HS-5 (cell line): ENCODE measurements at regions not wholly inside any gene's neighbourhood (a gene's known extent, or its start where the extent isn't known, plus 50 kb on each side); places are given as distances from the start of the nearest gene placed in this dataset.
"Not testable (repeated sequence)": the region's sequence is repeated elsewhere in the genome, so short reads cannot be mapped to it uniquely, and the experiment has no call there.

Experiments used
- DNase-seq: peaks from one replicate; pipeline ENCODE4 v3.0.0-alpha.2; 2012; ENCODE audit warnings: low read depth

DNA sequence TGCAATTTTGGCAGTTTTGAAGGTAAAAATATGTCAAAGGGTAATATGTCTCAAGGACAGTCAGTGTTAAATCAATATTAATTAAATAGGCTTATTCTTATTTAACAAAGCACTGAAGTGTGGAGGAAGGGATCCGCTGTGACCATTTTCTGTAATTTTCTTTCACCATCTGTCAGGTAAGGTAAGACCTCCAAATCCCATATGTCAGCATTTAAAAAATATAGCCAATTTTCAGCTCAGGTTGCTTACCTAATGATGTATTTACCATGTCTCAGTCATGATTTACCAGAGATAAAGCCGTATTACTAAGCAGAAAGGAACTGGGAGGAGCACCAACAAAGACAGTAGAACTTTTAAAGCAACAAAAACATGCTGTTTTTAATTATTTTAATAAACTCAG, 683.9 kb downstream of the CCSER2 start:
- DNase-seq: no peak

GRCh38 chr10:85026878-85027467, 698.6 kb downstream of the CCSER2 start:
- DNase-seq: no peak

GRCh38 chr10:85032981-85033380, 704.6 kb downstream of the CCSER2 start:
- DNase-seq: no peak

- DNase-seq: no peak
These were observed 708.3 kb downstream of the CCSER2 start for GRCh38 chr10:85036661-85037060.

GRCh38 chr10:85039311-85039710, 710.9 kb downstream of the CCSER2 start:
- no peak for DNase-seq

DNA sequence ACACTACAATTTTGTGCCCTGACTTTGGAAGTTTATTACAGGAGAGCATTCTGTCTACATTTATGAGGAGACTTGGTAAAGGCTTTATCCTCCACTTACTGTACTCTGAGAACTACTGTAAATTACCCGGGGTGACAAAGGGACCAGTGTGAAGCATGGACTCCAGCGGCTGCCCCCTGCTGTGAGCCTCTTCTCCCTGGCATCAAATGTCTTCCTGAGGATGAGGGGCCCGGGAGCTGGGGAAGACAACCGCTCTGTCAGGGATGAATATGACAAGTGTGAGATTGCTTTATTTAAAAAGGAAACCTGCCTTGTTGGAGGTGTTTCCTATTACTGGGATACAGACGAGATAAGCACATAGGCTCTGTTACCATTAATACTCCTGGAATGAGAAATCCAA, 714.8 kb downstream of the CCSER2 start:
- no peak for DNase-seq

DNA sequence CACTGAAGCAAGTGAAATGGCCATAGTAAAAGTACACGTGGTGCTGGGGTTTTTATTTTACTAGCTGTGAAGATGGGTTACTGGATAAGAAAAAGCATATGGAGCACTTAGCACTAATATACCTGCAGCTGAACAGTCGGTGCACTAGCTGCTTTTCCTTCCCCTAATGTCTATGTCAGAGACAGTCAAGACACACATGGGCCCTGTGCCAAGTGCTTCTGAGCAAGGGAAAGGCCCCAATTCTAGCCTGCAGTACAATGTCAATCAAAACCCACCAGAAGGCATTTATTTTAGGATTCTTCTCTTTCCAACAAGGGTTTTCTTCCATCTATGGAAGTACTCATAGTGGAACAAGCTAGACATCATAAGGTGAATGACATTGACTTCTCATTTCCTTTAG, 716.7 kb downstream of the CCSER2 start:
- no peak for DNase-seq

DNA sequence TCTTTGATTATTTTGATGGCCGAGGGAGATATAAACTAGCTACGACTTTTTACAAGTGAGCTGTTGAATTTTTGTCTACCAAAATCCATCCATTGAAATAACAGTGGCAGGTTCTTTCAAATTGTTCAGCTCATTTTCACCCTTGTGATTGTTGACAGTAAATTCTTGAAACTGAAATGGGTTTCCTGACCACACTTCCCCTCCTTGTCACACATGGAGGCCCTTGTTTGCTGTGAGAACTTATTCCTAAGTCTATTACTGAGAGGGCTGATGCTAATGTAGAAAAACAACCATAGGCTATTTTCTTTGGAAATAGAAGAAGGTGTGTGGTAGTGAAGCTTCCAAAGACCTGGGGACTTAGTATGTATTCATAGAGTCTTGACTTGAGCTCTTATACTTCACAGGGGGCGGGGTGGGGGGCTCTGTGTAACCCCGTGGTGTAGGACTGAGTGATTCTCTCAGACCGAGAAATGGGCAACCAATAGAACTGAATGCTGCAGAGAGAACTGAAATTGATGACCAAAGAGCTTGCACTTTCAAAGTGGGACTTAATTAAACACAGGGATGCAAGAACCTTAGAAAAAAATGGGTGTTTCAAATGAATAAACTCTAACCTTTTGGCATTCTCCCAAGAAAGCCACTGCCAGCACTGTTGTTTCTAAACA, 718.9 kb downstream of the CCSER2 start:
- DNase-seq: no peak

DNA sequence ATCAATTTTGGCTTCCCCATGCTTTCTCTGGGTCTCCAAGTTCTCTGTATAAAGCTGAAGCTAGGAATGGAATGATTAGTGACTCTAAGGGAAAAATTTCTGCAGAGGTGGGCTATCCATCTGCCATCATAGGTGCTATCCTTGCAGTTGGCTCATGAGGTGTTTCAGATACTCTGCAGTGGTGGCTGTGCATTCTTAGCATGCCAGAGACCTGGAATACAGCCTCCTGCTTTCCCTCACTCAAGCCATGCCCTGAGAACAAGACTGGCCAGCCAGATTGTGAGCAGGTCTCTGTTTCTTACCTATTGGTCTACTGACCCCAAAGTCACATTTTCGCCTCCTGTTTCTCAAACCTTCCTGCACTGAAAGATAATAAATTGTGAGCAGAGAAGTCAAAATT, 719.6 kb downstream of the CCSER2 start:
- DNase-seq: no peak

- no peak for DNase-seq
These were observed 720.3 kb downstream of the CCSER2 start for GRCh38 chr10:85048644-85049043.

GRCh38 chr10:85060944-85061343, 732.6 kb downstream of the CCSER2 start:
- DNase-seq: no peak

GRCh38 chr10:85061401-85061800, 733.0 kb downstream of the CCSER2 start:
- no peak for DNase-seq

DNA sequence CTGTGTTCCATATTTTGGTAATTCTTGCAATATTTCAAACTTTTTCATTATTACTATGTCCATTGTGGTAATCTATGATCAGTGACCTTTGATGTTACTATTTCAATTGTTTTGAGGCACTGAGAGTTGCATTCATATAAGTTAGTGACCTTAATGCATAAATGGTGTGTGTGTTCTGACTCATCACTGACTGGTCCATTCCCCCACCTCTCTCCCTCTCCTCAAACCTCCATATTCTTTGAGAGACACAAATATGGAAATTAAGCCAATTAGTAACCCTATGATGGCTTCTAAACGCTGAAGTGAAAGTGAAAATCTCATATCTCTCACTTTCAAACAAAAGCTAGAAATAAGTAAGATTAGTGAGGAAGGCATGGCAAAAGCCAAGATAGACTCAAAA, 739.6 kb downstream of the CCSER2 start:
- DNase-seq: no peak

- no peak for DNase-seq
These were observed 752.5 kb downstream of the CCSER2 start for GRCh38 chr10:85080934-85081333.

GRCh38 chr10:85098835-85099521, 770.6 kb downstream of the CCSER2 start:
- DNase-seq: no peak

- DNase-seq: no peak
These were observed 772.1 kb downstream of the CCSER2 start for GRCh38 chr10:85100495-85100894.

GRCh38 chr10:85105614-85106255, 777.3 kb downstream of the CCSER2 start:
- no peak for DNase-seq

GRCh38 chr10:85111271-85111670, 782.9 kb downstream of the CCSER2 start:
- DNase-seq: no peak

DNA sequence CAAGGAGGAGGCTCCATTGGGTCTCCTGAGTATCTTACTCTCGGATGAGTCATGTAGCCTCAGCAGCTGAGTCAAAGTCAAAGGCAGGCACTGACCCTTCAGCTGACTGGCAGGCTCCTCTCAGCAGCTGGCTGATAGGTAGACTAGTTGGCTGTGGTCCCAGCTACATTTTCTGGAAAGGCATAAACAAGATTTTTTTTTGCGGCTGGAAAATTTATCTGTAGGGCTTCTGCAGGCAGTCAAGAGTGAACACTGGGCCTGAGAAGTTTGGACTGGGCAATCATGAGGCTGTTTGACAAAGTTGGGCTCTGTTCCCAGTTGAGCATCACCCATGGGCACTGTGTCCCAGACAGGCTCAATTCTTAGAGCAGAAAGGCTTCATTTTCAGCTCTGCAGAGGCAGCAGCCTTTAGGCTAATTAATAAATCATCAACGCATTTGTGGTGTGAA, 796.2 kb downstream of the CCSER2 start:
- no peak for DNase-seq

DNA sequence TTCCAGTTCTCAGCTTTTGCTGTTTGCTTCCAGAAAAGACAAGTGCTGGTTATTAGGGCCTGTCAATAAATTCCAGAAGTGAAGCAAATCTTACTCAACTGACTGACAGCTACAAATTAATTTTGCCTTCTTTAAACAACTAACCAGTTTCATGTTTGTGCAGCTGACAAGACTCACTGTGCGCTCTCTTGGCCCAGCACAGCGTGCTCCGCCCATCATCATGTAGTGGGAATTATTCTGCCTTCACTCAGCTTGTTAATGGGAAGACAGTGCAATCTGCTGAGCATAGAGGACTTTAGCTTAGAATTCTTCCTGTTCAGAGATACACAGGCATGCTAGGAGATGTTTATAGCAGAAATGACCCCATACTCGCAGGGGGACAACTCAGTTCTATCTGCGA, 808.9 kb downstream of the CCSER2 start:
- DNase-seq: no peak

DNA sequence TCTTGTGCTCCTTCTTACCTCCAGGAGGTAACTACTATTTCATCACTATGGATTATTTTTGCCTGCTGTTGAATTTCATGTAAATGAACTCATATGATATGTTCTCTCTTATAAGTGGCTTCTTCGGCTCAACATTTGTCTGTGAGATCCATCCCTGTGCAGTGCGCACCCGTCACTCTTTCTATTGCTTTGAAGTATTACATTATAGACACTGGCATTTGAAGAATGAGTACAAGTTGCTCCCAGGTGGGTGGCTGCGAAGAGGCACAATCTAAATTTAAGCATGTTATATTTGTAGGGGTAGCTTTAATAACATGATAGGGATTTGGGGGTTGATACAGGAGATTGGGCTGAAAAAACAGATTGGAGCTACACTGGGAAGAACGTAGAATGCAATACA, 809.7 kb downstream of the CCSER2 start:
- no peak for DNase-seq

GRCh38 chr10:85139124-85139523, 810.7 kb downstream of the CCSER2 start:
- DNase-seq: no peak

- DNase-seq: not testable (repeated sequence)
These were observed 813.1 kb downstream of the CCSER2 start for GRCh38 chr10:85141520-85141919.
